Kidney (tissue), 13 donors: ENCODE measurements at regions not wholly inside any gene's neighbourhood (a gene's known extent, or its start where the extent isn't known, plus 50 kb on each side); places are given as distances from the start of the nearest gene placed in this dataset.

Experiments
- DNase-seq, 5 donors: peaks; one replicate each; pipeline ENCODE4 v3.0.0-alpha.2; 2013 to 2020
- FAIRE-seq: peaks from 2 replicates; lab custom pipeline; 2012; peaks lifted over from hg19 to GRCh38; lab: Jason Lieb, UNC
- H3K27ac ChIP-seq, 2 donors: one replicate each; pipeline ENCODE4 v1.7.0; 2013; ENCODE audit warnings: low read depth in 2 of 2, low read length in 2 of 2, inconsistent platforms in 1 of 2
- H3K27me3 ChIP-seq: one replicate; pipeline ENCODE4 v1.7.1; 2013; ENCODE audit warnings: low read length, inconsistent platforms; ENCODE audit not compliant: control insufficient read depth, insufficient read depth
- H3K36me3 ChIP-seq, 3 donors: one replicate each; pipeline versions ENCODE4 v1.7.0 to v1.7.1; 2013; ENCODE audit warnings: low read length in 3 of 3, control low read depth in 1 of 3, inconsistent platforms in 1 of 3; ENCODE audit not compliant: insufficient read depth in 3 of 3, control insufficient read depth in 2 of 3
- H3K4me1 ChIP-seq, 3 donors: one replicate each; pipeline versions ENCODE4 v1.7.0 to v1.7.1; 2013; ENCODE audit warnings: low read length in 3 of 3, inconsistent platforms in 1 of 3, low read depth in 1 of 3; ENCODE audit not compliant: control insufficient read depth in 2 of 3, insufficient read depth in 2 of 3
- H3K4me3 ChIP-seq, 3 donors: one replicate each; pipeline versions ENCODE4 v1.7.0 to v1.8.1; 2013; ENCODE audit warnings: low read length in 3 of 3, control low read depth in 1 of 3, inconsistent platforms in 1 of 3
- H3K9ac ChIP-seq, 3 donors: one replicate each; pipeline versions ENCODE4 v1.7.0 to v1.7.1; 2013; ENCODE audit warnings: low read length in 3 of 3, control low read depth in 1 of 3, inconsistent platforms in 1 of 3
- H3K9me3 ChIP-seq, 3 donors: one replicate each; pipeline versions ENCODE4 v1.7.0 to v1.7.1; 2013; ENCODE audit warnings: low read length in 3 of 3, control low read depth in 1 of 3, inconsistent platforms in 1 of 3; ENCODE audit not compliant: control insufficient read depth in 2 of 3, insufficient read depth in 1 of 3
- CTCF ChIP-seq: IDR thresholded peaks from 3 replicates; pipeline ENCODE4 v1.5.1; 2012; ENCODE audit warnings: mild to moderate bottlenecking, moderate library complexity, borderline replicate concordance; ENCODE audit not compliant: insufficient read depth; ENCODE audit errors: extremely low read depth
- intact Hi-C: fragments of 100-400 bp; cut with DNase I; formaldehyde crosslinking; loops from one replicate; pipeline ENCODE4 v1.11.1; 2022
- microRNA-seq: library from miRNA; unstranded; fragments of <30 nt; microRNA quantifications from one replicate; pipeline ENCODE4 v1.2.0, GENCODE V29; 2020
- donor health status: control.
- donor health status: control.
- donor health status: control.
- donor health status: control.
- donor health status: control.
- donor health status: DM: yes; HTN: yes; CAD: no.
- donor health status: Normal renal cell carcinoma (clear cell type).

GRCh38 chr10:43024942-43025700 lies 51.7 kb upstream of the RET start:
- intact Hi-C loops: no loop called here
- DNase-seq (no peak), FAIRE-seq (no peak)
- Histone ChIP-seq H3K27ac (no peak overlapping the region), H3K36me3 (no peaks in the 10 kb centered on the region), H3K9me3 (no peaks in the 10 kb centered on the region), H3K4me3 (no peak overlapping the region), H3K27me3 (no peaks in the 10 kb centered on the region), H3K4me1 (no peaks in the 10 kb centered on the region), H3K9ac (no peak overlapping the region)
- TF ChIP-seq CTCF: no peak

- H3K27ac ChIP-seq: no peak overlapping the region
- no peaks in the 10 kb centered on the region for H3K9me3 ChIP-seq
- TF ChIP-seq CTCF: no peak
- no peaks in the 10 kb centered on the region for H3K27me3 ChIP-seq
- no peaks in the 10 kb centered on the region for H3K36me3 ChIP-seq
- DNase-seq (peak in 4 of 5 donors; percentile 42 to 65 (median 58)), FAIRE-seq (no peak)
- no peaks in the 10 kb centered on the region for H3K4me1 ChIP-seq
- H3K9ac ChIP-seq: no peak overlapping the region
- intact Hi-C loops: no loop called here
- H3K4me3 ChIP-seq: no peak overlapping the region
These were observed 50.6 kb upstream of the RET start for GRCh38 chr10:43026039-43026973.

Small RNA genes in the stretch of these regions (microRNA-seq; reads per million reads assigned to microRNA genes)
- 4.7 reads per million, percentile 7 among the genes with 10 or more reads in this experiment for gene MIR5100
